Osteocyte (in vitro differentiated cells): ENCODE measurements at regions not wholly inside any gene's neighbourhood (a gene's known extent, or its start where the extent isn't known, plus 50 kb on each side); places are given as distances from the start of the nearest gene placed in this dataset.

Experiments used
- DNase-seq: peaks from one replicate; pipeline ENCODE4 v3.0.0; 2021; ENCODE audit warnings: mixed read lengths; ENCODE audit not compliant: unreplicated experiment; ENCODE audit errors: extremely low spot score
- H3K27ac Mint-ChIP-seq: one replicate; pipeline ENCODE4 v1.8.0; 2021; ENCODE audit warnings: mild to moderate bottlenecking, mixed read lengths; ENCODE audit not compliant: unreplicated experiment
- H3K27me3 Mint-ChIP-seq: one replicate; pipeline ENCODE4 v1.8.0; 2021; ENCODE audit warnings: mixed read lengths; ENCODE audit not compliant: unreplicated experiment
- H3K36me3 Mint-ChIP-seq: one replicate; pipeline ENCODE4 v1.8.0; 2021; ENCODE audit warnings: mixed read lengths; ENCODE audit not compliant: unreplicated experiment
- H3K4me1 Mint-ChIP-seq: one replicate; pipeline ENCODE4 v1.8.0; 2021; ENCODE audit warnings: mixed read lengths; ENCODE audit not compliant: unreplicated experiment
- H3K4me3 Mint-ChIP-seq: one replicate; pipeline ENCODE4 v1.8.0; 2021; ENCODE audit warnings: mild to moderate bottlenecking, moderate library complexity, mixed read lengths; ENCODE audit not compliant: unreplicated experiment
- H3K9me3 Mint-ChIP-seq: one replicate; pipeline ENCODE4 v1.8.0; 2021; ENCODE audit warnings: mixed read lengths; ENCODE audit not compliant: unreplicated experiment
- CTCF ChIP-seq: fragments of 200-600 bp; sonication (generic); IDR thresholded peaks from 2 replicates; pipeline ENCODE4 v1.5.0; 2021; ENCODE audit warnings: antibody characterized with exemption, mild to moderate bottlenecking, moderate library complexity

- Mint-ChIP-seq H3K36me3 (no peaks in the 10 kb centered on the region), H3K4me1 (no peaks in the 10 kb centered on the region), H3K27me3 (peaks cover 3% of the 10 kb centered on the region), H3K9me3 (no peaks in the 10 kb centered on the region), H3K4me3 (no peak overlapping the region), H3K27ac (no peak overlapping the region)
- DNase-seq, result no peak
- TF ChIP-seq CTCF, result no peak
These were observed 472.9 kb upstream of the ACTBL2 start for GRCh38 chr5:57955511-57955910.

GRCh38 chr5:57953792-57954191 lies 471.2 kb upstream of the ACTBL2 start:
- no peak for TF ChIP-seq CTCF
- H3K4me1 Mint-ChIP-seq, result no peaks in the 10 kb centered on the region
- H3K27me3 Mint-ChIP-seq, result peaks cover 3% of the 10 kb centered on the region
- no peaks in the 10 kb centered on the region for H3K36me3 Mint-ChIP-seq
- H3K9me3 Mint-ChIP-seq, result no peaks in the 10 kb centered on the region
- DNase-seq, result no peak
- H3K4me3 Mint-ChIP-seq, result no peak overlapping the region
- H3K27ac Mint-ChIP-seq, result no peak overlapping the region

- Mint-ChIP-seq H3K36me3 (no peaks in the 10 kb centered on the region), H3K27me3 (peaks cover 3% of the 10 kb centered on the region), H3K9me3 (no peaks in the 10 kb centered on the region), H3K4me1 (no peaks in the 10 kb centered on the region), H3K4me3 (no peak overlapping the region), H3K27ac (no peak overlapping the region)
- no peak for TF ChIP-seq CTCF
- no peak for DNase-seq
These were observed 468.1 kb upstream of the ACTBL2 start for GRCh38 chr5:57950616-57951228.

GRCh38 chr5:57948091-57948490 lies 465.5 kb upstream of the ACTBL2 start:
- Mint-ChIP-seq H3K36me3 (peaks cover 1% of the 10 kb centered on the region), H3K27me3 (no peaks in the 10 kb centered on the region), H3K27ac (no peak overlapping the region), H3K4me1 (no peaks in the 10 kb centered on the region), H3K4me3 (no peak overlapping the region), H3K9me3 (peaks cover 3% of the 10 kb centered on the region)
- DNase-seq, result no peak
- no peak for TF ChIP-seq CTCF

GRCh38 chr5:57947181-57947580 lies 464.6 kb upstream of the ACTBL2 start:
- Mint-ChIP-seq H3K4me1 (no peaks in the 10 kb centered on the region), H3K4me3 (no peak overlapping the region), H3K27ac (no peak overlapping the region), H3K36me3 (peaks cover 1% of the 10 kb centered on the region), H3K9me3 (peaks cover 3% of the 10 kb centered on the region), H3K27me3 (no peaks in the 10 kb centered on the region)
- no peak for DNase-seq
- no peak for TF ChIP-seq CTCF
